ES-I3 (cell line): ENCODE measurements at regions not wholly inside any gene's neighbourhood (a gene's known extent, or its start where the extent isn't known, plus 50 kb on each side); places are given as distances from the start of the nearest gene placed in this dataset.

Experiments used
- H3K36me3 ChIP-seq: 2 replicates; pipeline ENCODE4 v1.6.1; 2013; ENCODE audit warnings: mild to moderate bottlenecking, low read length, control low read depth, moderate library complexity; ENCODE audit not compliant: insufficient read depth
- H3K4me1 ChIP-seq: 2 replicates; pipeline ENCODE4 v1.6.1; 2013; ENCODE audit warnings: mild to moderate bottlenecking, control low read depth, low read length; ENCODE audit not compliant: insufficient read depth
- H3K9ac ChIP-seq: 2 replicates; pipeline ENCODE4 v1.6.1; 2013; ENCODE audit warnings: low read depth, mild to moderate bottlenecking, low read length, moderate library complexity
- H3K9me3 ChIP-seq: 2 replicates; pipeline ENCODE4 v1.6.1; 2013; ENCODE audit warnings: mild to moderate bottlenecking, low read length, moderate library complexity; ENCODE audit not compliant: control insufficient read depth, insufficient read depth

GRCh38 chr11:13098063-13098462, 88.9 kb downstream of the RASSF10 start:
- no peak overlapping the region for H3K9ac ChIP-seq
- H3K4me1 ChIP-seq = peaks cover 22% of the 10 kb centered on the region
- no peaks in the 10 kb centered on the region for H3K36me3 ChIP-seq
- H3K9me3 ChIP-seq = no peaks in the 10 kb centered on the region

- Histone ChIP-seq H3K9me3 (no peaks in the 10 kb centered on the region), H3K9ac (no peak overlapping the region), H3K4me1 (peaks cover 24% of the 10 kb centered on the region), H3K36me3 (no peaks in the 10 kb centered on the region)
These were observed 89.6 kb downstream of the RASSF10 start for GRCh38 chr11:13098616-13099289.

GRCh38 chr11:13101644-13102512, 92.8 kb downstream of the RASSF10 start:
- Histone ChIP-seq H3K36me3 (no peaks in the 10 kb centered on the region), H3K9me3 (no peaks in the 10 kb centered on the region), H3K9ac (no peak overlapping the region)

GRCh38 chr11:13102513-13102840, 93.4 kb downstream of the RASSF10 start:
- Histone ChIP-seq H3K4me1 (peaks cover 24% of the 10 kb centered on the region), H3K36me3 (no peaks in the 10 kb centered on the region), H3K9ac (no peak overlapping the region), H3K9me3 (no peaks in the 10 kb centered on the region)

More at GRCh38 chr11:13101644-13102512, 92.8 kb downstream of the RASSF10 start:
- H3K4me1 ChIP-seq = peaks cover 24% of the 10 kb centered on the region

GRCh38 chr11:13102865-13103539, 93.9 kb downstream of the RASSF10 start:
- Histone ChIP-seq H3K9me3 (no peaks in the 10 kb centered on the region), H3K36me3 (no peaks in the 10 kb centered on the region), H3K4me1 (peaks cover 24% of the 10 kb centered on the region), H3K9ac (no peak overlapping the region)

GRCh38 chr11:13103962-13104554, 94.9 kb downstream of the RASSF10 start:
- H3K36me3 ChIP-seq = no peaks in the 10 kb centered on the region
- H3K4me1 ChIP-seq = peaks cover 15% of the 10 kb centered on the region
- H3K9me3 ChIP-seq = no peaks in the 10 kb centered on the region
- H3K9ac ChIP-seq = no peak overlapping the region

- Histone ChIP-seq H3K36me3 (no peaks in the 10 kb centered on the region), H3K4me1 (peaks cover 15% of the 10 kb centered on the region)
These were observed 95.6 kb downstream of the RASSF10 start for GRCh38 chr11:13104619-13105236.

GRCh38 chr11:13105237-13105844, 96.2 kb downstream of the RASSF10 start:
- no peaks in the 10 kb centered on the region for H3K9me3 ChIP-seq
- H3K4me1 ChIP-seq = peaks cover 15% of the 10 kb centered on the region
- no peaks in the 10 kb centered on the region for H3K36me3 ChIP-seq
- no peak overlapping the region for H3K9ac ChIP-seq

More at GRCh38 chr11:13104619-13105236, 95.6 kb downstream of the RASSF10 start:
- H3K9me3 ChIP-seq = no peaks in the 10 kb centered on the region
- no peak overlapping the region for H3K9ac ChIP-seq

- H3K9me3 ChIP-seq = no peaks in the 10 kb centered on the region
- peaks cover 19% of the 10 kb centered on the region for H3K4me1 ChIP-seq
- H3K9ac ChIP-seq = no peak overlapping the region
- no peaks in the 10 kb centered on the region for H3K36me3 ChIP-seq
These were observed 98.5 kb downstream of the RASSF10 start for GRCh38 chr11:13107544-13108044.

GRCh38 chr11:13108416-13108815, 99.3 kb downstream of the RASSF10 start:
- Histone ChIP-seq H3K4me1 (peaks cover 15% of the 10 kb centered on the region), H3K9ac (no peak overlapping the region), H3K36me3 (no peaks in the 10 kb centered on the region), H3K9me3 (no peaks in the 10 kb centered on the region)

GRCh38 chr11:13109616-13110015, 100.5 kb downstream of the RASSF10 start:
- peaks cover 17% of the 10 kb centered on the region for H3K4me1 ChIP-seq
- no peaks in the 10 kb centered on the region for H3K36me3 ChIP-seq
- H3K9me3 ChIP-seq = no peaks in the 10 kb centered on the region
- H3K9ac ChIP-seq = no peak overlapping the region

GRCh38 chr11:13110145-13110544, 101.0 kb downstream of the RASSF10 start:
- Histone ChIP-seq H3K9ac (no peak overlapping the region), H3K9me3 (no peaks in the 10 kb centered on the region), H3K36me3 (no peaks in the 10 kb centered on the region), H3K4me1 (peaks cover 20% of the 10 kb centered on the region)

GRCh38 chr11:13110929-13111812, 102.1 kb downstream of the RASSF10 start:
- Histone ChIP-seq H3K36me3 (no peaks in the 10 kb centered on the region), H3K9ac (no peak overlapping the region), H3K9me3 (no peaks in the 10 kb centered on the region), H3K4me1 (peaks cover 20% of the 10 kb centered on the region)
